ENCODE measurements at regions not wholly inside any gene's neighbourhood (a gene's known extent, or its start where the extent isn't known, plus 50 kb on each side); places are given as distances from the start of the nearest gene placed in this dataset.

GRCh38 chr1:70674941-70675685, 264.0 kb downstream of the CTH start:
- no peaks in the 10 kb centered on the region for H4K20me1 ChIP-seq (ENCODE audit: insufficient read depth)
- no peak overlapping the region for H3K9ac ChIP-seq (ENCODE audit: low read length)
- ChIA-PET RAD21 (ENCODE audit: low non-redundant PET in 1 of 2, low total read pairs in 2 of 2, uncharacterized antibody in 2 of 2, unreplicated experiment in 2 of 2) (no interaction called here), POLR2A (no interaction called here), CTCF (no interaction called here)
- no peaks in the 10 kb centered on the region for H3K36me3 ChIP-seq (ENCODE audit: control insufficient read depth in 1 of 2, insufficient read depth in 2 of 2, low read length in 2 of 2)
- H3K27me3 ChIP-seq (ENCODE audit: insufficient read depth, low read length): peaks cover 29% of the 10 kb centered on the region
- H3K4me2 ChIP-seq (ENCODE audit: low read length): no peak overlapping the region
- H3K79me2 ChIP-seq (ENCODE audit: insufficient read depth, low read length): no peaks in the 10 kb centered on the region
- no peaks in the 10 kb centered on the region for H3K9me2 ChIP-seq (ENCODE audit: insufficient read depth)
- DNase-seq (ENCODE audit: low read depth, low spot score) (no peak), ATAC-seq (no peak)
- TF ChIP-seq YY1 (IDR thresholded peaks at IDR 0.05; ENCODE audit: extremely low read depth, insufficient replicate concordance, low read depth, low read length): no peak
- TF ChIP-seq SP1 (IDR thresholded peaks at IDR 0.05; ENCODE audit: low read depth): no peak
- TF ChIP-seq REST (IDR thresholded peaks at IDR 0.05; ENCODE audit: low read depth): no peak
- no peak for TF ChIP-seq FOSL1 (IDR thresholded peaks at IDR 0.05; ENCODE audit: low read depth)
- TF ChIP-seq JUND (IDR thresholded peaks at IDR 0.05): no peak
- TF ChIP-seq, protein P1, sequence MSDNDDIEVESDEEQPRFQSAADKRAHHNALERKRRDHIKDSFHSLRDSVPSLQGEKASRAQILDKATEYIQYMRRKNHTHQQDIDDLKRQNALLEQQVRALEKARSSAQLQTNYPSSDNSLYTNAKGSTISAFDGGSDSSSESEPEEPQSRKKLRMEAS (IDR thresholded peaks at IDR 0.05): no peak
- no peak for TF ChIP-seq SRF (IDR thresholded peaks at IDR 0.05; ENCODE audit: low read depth)
- TF ChIP-seq ELF1 (IDR thresholded peaks at IDR 0.05; ENCODE audit: borderline replicate concordance, low read depth): no peak
- no peak for TF ChIP-seq EGR1 (IDR thresholded peaks at IDR 0.05; ENCODE audit: low read depth)
- no peak for TF ChIP-seq SIN3A (IDR thresholded peaks at IDR 0.05; ENCODE audit: low read depth)
- TF ChIP-seq EZH2phosphoT487 (IDR thresholded peaks at IDR 0.05; ENCODE audit: borderline replicate concordance): no peak
- no peak for TF ChIP-seq CTCF (IDR thresholded peaks at IDR 0.05 in 2 of 3, conservative IDR thresholded peaks at IDR 0.05 in 1 of 3; ENCODE audit: borderline replicate concordance in 1 of 3, insufficient read depth in 1 of 3, low read depth in 2 of 3, low read length in 2 of 3)
- no peak for TF ChIP-seq POLR2AphosphoS5 (IDR thresholded peaks at IDR 0.05; ENCODE audit: low read depth, low read length)
- TF ChIP-seq ATF3 (IDR thresholded peaks at IDR 0.05): no peak
- no peak for TF ChIP-seq ZNF274 (IDR thresholded peaks at IDR 0.05; ENCODE audit: low read depth, low read length)
- no peak for TF ChIP-seq POLR2A (IDR thresholded peaks at IDR 0.05; ENCODE audit: borderline replicate concordance, extremely low read depth, insufficient read depth, insufficient read length)
- TF ChIP-seq, protein P2, sequence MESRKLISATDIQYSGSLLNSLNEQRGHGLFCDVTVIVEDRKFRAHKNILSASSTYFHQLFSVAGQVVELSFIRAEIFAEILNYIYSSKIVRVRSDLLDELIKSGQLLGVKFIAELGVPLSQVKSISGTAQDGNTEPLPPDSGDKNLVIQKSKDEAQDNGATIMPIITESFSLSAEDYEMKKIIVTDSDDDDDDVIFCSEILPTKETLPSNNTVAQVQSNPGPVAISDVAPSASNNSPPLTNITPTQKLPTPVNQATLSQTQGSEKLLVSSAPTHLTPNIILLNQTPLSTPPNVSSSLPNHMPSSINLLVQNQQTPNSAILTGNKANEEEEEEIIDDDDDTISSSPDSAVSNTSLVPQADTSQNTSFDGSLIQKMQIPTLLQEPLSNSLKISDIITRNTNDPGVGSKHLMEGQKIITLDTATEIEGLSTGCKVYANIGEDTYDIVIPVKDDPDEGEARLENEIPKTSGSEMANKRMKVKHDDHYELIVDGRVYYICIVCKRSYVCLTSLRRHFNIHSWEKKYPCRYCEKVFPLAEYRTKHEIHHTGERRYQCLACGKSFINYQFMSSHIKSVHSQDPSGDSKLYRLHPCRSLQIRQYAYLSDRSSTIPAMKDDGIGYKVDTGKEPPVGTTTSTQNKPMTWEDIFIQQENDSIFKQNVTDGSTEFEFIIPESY (IDR thresholded peaks at IDR 0.05; ENCODE audit: extremely low read depth, insufficient replicate concordance, low read length): no peak
- BruUV-seq (replicated peaks): no TSS peak
- H3K4me3 ChIP-seq (replicated peaks in 1 of 2; ENCODE audit: low read depth in 1 of 2, low read length in 2 of 2): no peak overlapping the region
- intact Hi-C loops (cut with micrococcal nuclease): no loop called here
- no peak overlapping the region for H2AFZ ChIP-seq (ENCODE audit: low read depth, low read length, poor library complexity, severe bottlenecking)
- no peaks in the 10 kb centered on the region for H3K9me3 ChIP-seq (ENCODE audit: control insufficient read depth in 1 of 2, insufficient read depth in 1 of 2, low read depth in 1 of 2, low read length in 2 of 2)
- H3K27ac ChIP-seq (ENCODE audit: low read depth, low read length): no peak overlapping the region
- no peaks in the 10 kb centered on the region for H3K4me1 ChIP-seq (ENCODE audit: control insufficient read depth in 1 of 2, insufficient read depth in 2 of 2, low read length in 2 of 2)

Measured in HCT116 (cell line).